Left lobe of liver (tissue), 2 donors: ENCODE measurements at regions not wholly inside any gene's neighbourhood (a gene's known extent, or its start where the extent isn't known, plus 50 kb on each side); places are given as distances from the start of the nearest gene placed in this dataset.
A peak's percentile ranks its signal among the peaks of the same experiment; 100 is the strongest.

Source experiments
- ATAC-seq: fragments of 200-7000 bp; cut with Tn5 transposase; one replicate; pipeline ENCODE4 v1.9.1; 2020; ENCODE audit warnings: mild to moderate bottlenecking, moderate library complexity
- DNase-seq: peaks from one replicate; pipeline ENCODE4 v3.0.0-alpha.2; 2020; ENCODE audit warnings: low spot score
- donor health status: DM: no; HTN: no; CAD: no; lungs with moderate emphysema.
- donor health status: DM: no; HTN: yes; CAD: no.

DNA sequence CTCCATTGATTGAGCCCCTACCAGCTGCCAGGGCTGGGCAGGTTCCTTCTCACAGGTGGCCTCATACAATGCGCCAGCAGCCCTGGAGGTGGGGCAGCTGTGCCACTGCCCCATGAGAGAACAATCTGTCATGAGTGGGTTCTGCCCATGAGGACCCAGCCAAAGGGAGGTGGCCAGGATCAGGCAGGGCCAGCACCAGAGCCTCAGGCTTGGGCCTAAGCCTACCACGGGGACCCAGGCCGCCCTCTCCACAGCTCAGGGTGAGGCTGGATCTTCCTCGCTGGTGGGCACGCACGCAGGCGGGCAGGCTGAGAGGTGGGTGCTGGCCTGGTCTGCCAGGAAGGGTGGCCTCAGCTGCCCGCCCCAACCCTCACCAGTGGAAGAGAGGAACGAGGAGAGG lies 110.7 kb downstream of the KIF26A start:
- ATAC-seq (no peak), DNase-seq (no peak)

DNA sequence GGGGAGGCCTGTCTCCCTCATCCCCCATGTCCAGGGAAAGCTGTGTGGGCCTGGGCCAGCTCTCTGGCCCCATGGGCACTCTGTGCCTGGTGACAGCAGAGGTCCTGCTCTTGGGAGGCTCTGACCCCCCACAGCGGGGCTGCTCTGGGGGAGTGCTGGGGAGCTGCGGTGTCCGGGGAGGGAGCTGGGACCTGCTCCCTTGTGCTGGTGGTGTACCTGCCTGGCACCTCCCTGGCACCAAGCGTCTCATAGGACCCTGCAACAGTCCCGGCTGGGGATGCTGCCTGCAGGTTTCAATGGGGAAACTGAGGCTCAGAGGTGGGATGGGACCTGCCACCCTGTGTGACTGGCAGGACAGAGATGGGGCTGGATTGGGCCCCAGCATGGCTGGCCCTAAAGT lies 111.3 kb downstream of the KIF26A start:
- no peak for ATAC-seq
- DNase-seq = no peak

DNA sequence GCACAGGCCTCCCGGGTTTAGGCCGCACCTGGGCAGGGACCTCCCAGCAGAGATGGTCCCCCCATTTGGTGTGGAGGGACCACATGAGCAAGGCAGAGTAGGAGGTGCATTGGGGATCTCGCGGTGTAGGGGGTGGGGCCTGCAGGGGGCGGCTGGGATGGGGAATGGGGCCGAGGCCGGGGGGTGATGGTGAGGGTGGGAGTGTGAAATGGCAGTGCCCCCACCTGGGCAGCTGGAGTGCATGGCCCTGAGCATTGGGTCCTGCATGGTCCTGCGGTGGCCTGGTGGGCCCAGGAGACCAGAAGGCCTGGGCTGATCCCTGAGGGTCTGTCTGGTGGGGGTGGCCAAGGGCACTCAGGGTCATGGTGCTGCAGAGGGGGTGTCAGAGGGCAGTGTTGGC lies 111.8 kb downstream of the KIF26A start:
- no peak for ATAC-seq
- no peak for DNase-seq

DNA sequence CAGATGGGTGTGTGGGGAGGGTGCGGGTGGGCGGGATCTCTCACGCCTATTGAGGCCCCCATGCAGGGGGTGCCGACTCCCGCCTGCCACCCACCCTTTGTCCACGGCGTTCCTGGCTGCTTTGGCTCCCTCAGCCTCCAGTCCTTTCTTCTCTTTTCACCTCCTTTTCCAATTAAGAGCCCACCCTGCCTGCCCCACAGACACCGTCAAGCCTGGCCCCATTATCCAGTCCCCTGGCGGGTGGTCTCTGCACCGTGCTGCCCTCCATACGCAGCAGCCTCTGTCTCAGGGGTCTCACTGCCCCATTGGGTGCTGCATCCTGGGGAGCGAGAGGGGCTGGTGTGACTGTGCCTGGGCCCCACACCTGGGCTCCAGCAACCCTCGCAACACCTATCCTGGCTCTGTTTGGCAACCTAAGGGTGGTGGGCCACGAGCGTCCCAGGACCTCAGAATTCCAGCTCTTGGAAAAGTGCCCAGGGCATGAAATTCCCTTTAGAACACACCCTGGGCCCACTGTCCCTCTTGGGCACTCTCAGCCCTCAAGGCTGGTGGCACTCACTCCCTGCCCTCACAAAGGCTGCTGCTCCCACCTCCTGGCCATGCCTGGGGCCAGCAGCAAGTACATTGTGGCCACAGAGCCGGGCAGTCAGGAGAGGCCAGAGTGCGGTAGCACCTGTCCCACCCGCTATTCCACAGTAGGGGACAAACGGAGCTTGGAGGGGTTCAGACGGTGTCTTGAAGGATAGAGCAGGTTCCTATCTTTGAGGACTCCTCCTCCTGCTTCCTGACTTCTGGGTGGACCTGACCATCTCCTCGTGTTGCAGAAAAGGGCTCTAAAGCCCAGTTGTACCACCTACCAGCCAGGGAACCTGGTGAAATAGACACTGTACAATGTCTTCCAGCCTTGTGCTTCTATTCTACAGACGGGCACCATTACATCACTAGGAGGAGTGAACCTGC lies 114.1 kb downstream of the KIF26A start:
- ATAC-seq = no peak
- DNase-seq = no peak

- DNase-seq = no peak
- ATAC-seq = no peak
These were observed 114.9 kb downstream of the KIF26A start for GRCh38 chr14:104253223-104253822.

DNA sequence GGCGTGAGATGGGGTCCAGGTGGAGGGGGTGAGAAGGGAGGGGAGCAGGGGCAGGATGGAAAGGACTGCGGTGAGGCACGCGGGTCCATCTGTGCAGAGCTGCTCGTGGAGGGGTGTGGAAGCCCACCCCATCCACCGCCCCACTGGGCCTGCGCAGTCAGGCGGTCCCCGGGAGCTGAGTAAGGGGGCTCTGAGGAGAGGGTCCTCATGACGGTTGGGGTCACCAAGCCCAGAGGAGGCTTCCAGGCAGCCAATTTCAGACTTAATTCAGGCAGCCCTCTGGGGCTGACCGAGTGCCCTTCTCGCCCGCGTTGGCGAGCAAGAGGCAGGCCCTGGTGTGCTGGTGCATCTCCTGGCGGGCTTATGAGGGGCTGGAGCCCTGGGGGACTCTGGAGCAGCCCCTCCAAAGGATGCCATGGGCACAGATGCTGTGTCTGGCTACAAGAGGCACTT lies 115.5 kb downstream of the KIF26A start:
- no peak for DNase-seq
- no peak for ATAC-seq

DNA sequence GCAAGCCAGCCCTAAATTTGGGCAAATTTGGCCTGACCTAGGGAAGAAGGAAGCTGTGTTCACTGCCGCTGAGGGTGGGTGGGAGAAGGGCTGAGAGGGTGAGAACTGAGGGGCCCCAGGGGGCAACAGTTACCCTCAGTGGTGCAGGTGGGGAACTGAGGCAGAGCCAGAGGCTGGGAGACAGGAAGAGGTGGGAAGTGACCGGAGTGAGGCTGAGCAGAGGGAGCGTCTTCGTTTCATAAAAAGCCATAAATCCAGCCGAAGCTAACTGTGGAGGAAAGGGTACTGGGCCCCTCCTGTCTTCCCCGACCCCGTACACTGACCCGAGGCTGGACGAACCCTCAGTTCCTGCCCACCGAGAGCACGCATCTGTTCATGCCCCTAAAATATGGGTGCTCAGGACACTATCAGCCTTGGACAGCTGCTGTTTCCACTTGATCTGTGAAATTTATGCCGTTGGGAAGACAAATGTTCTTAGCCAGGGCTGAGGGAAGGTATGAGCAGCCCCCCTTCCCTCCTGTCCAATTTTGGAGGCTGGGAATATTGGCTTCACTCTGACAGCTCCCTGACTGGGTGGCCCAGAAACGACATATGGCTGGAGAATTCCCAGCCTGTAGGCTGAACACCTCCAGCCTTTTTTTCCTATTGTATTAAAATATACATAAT lies 116.5 kb downstream of the KIF26A start:
- no peak for ATAC-seq
- no peak for DNase-seq

- no peak for ATAC-seq
- no peak for DNase-seq
These were observed 117.6 kb downstream of the KIF26A start for GRCh38 chr14:104256025-104256424.

DNA sequence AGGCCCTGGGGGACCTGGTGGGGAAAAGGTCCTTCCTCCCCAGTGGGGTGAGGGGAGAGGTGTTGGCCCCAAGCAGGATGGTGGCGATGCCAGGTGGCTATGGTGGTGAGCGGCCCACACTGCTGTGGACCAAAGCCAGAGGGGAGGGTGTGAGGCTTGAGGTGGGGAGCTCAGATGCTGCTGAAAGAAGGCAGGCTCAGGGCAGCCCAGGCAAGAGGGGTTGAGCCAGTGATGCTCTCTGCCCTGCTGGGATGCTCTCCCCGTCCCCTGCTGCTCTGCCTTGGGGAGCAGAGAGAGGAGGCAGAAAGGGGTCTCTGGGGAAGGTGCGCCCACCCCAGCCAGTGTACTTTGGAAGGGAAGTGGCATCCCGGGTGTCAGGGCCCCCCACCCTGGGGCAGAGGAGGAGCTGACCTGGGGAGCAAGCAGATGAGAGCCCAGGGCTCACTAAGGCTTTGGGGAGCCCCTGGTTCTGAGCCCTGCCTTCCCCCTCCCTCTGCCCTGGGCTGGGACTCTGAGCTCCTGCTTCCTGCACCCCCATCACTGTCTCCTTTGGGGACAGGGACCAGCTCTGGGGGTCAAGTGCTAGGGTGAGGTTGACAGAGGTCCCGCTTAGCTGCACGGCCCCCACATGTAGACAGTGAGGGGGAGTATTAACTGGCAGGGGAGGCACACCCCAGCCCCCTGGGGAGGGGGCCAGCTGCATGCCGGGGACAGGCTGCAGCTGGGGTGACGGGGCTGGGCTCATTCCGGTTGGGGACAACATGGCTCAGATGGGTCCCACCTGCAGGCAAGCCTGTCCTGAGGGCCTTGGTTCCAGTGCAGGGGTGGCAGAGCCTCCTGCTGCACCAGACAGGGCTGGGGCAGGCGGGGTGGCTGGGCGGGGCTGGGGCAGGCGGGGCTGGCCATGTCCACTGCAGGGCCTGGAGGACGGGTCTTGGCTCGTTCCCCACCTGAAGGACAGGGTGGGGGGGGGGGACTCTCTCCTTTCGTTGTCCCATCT lies 124.4 kb downstream of the KIF26A start:
- ATAC-seq (no peak), DNase-seq (no peak)

DNA sequence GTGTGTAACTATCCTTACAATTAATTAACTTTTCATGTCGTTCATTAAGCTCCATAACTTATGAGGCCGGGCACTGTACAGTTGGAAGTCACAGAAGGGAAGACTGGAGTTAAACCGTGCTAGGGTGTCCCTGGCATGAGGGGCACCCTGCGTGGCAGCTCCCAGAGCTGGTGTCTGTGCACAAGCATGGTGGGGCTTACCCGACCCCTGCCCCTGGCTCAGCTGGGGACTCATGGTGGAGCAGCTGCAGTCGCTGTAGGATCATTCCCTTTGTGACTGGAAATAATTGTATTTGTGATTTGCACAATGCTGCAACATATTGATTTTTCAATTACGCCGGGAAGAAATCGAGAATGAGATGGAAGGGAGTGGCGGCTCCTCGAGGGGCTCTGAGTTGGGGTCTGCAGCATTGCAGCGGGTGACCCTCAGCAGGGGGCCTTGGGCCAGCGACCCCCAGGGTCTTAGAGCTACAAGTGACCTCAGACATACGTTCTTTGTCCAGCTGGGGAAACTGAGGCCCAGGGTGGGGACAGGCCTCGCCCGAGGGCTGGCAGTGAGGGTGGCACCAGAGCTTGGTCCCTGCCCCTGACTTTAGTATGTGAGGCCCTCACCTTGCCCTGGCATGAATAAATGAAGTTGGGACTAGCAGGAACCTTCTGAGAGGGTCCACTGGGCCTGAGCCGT lies 125.4 kb downstream of the KIF26A start:
- no peak for ATAC-seq
- no peak for DNase-seq

DNA sequence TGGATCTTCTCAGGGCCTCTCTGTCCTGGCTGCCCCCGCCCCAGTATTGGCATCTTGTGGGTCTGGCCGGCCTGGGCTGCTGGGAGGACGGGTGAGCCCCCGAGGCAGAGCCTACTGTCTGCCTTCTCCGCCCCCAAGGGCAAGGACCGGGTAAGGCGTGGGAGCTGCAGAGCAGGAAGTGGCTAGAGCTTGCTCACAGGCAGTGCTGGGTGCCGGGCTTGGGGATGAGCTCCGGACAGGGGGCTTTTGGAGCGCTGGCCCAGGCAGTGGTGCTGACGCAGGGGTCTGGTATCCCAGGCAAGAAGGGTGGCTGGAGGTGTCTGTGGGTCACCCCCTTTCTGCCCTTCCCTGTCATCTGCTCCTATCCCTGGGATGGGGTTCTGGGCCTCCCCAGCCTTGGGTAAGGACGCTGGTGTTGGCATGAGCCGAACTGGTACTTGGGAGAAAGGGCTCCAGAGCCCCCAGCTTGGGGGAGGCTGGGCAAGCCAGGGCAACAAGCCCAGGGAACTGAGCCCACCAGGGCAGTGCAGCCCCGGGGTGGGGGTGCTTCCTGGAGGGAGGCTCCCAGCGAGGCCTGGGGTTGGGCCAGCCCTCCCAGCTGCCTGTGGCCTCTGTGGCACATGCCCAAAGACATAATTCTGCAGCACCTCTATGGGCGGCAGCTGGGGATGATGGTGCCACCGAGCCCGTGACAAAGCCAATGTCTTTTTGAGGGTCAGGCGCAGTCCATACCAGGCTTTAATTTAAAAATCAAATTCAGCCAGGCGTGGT lies 126.3 kb downstream of the KIF26A start:
- DNase-seq = no peak
- no peak for ATAC-seq

DNA sequence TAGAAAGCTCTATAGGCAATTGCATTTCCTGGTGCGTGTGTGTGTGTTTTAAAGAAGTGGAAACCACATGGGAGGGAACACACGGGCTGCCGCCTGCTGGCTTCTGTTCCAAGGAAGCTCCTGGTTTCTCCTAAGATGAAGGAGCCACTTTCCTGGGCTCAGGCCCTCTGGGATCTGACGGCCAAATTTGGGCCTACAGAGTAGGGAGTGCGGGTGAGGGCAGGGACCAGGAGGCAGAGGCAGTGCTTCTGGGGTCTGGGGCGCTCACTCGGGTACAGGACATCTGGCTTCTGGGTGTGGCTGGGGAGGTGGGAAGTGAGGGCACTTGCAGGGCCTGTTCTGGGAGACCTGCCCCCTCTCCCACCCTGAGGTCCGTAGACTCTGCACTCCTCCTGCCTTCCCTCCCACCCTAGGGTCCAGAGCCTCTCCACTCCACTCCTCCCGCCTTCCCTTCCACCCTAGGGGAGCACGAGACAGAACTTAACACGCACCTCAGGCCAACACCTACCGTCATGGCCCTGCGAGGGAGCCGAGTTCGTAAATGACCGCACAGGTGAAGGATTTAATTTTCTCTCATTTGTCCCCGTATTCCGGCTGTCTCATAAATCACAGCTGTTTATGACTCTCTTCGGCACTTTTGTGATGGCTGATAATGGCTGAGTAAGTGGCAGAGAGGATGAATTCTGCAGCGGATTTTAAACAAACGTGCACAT lies 127.7 kb downstream of the KIF26A start:
- DNase-seq (no peak), ATAC-seq (no peak)

DNA sequence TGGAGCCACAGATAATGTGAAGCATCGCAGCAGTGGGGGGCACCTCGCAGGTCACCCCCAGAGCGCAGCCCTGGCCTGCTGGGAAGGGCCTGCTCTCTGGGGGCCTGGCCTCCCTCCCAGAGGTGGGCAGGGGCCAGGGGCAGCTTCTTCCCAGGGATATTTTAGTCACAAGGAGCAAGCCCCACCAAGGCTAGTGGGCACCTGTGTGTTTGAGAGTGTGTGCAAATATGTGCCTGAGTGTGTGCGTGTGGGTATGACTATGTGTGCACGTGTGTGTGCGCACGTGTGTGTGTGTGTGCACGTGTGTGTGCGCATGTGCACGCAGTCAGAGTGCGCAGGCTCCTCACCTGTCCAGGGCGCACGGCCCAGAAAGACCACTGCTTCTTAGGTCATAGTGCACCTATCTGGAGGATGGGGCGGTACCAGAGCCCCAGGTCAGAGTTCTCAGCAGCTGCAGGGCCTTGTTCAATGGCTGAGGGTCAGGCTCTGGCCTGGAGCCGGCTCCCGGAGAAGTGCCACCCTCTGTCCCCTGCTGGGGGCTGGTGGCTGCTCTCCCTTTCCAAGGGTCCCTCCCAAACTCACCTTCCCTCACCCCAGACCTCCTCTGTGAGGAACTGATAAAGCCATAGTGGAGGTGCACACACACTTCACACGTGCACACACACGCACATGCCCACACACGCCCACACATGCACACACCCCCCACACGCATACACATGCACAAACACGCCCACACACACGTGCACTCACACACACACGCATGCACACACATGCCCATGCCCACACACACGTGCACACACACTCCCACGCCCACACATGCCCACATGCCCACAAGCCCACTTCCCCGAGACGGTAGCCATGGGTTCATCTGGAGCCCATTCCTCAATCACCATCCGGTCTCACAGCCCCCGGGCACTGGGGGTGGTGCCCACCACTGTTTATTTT lies 128.5 kb downstream of the KIF26A start:
- no peak for DNase-seq
- ATAC-seq = no peak

DNA sequence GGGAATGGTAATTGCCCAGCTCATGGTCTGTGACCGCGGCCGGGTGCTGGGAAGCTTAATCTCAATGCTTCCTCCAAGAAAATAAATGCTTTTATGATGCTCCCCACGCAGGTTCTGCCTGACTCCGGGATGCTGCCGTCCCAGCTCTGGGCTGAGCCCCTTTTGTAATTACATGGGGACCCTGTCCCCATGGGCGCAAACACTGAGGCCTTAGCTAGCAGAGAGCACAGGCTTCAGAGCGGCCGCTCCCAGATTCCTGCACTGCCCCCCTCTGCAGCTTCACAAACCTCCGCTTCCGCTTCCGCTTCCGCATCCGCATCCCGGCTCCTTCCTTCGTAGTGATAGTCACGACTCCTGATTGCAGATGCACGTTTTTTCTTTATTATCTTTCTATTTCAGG lies 129.5 kb downstream of the KIF26A start:
- no peak for DNase-seq
- peak; percentile 21 for ATAC-seq

DNA sequence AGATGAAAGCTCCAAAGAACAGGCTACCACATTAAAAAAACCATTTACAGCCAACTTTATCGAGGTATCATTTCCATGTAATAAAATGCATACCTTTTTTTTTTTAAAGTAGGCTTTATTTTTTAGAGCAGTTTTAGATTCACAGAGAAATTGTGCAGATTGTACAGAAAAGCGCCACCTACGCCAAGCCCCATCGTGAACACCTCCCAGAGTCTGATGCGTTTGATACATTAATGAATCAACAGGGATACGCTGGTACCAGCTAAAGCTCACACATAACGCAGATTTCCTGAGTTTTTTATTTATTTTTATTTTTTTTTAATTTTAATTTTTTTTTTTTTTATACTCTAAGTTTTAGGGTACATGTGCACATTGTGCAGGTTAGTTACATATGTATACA lies 129.9 kb downstream of the KIF26A start:
- no peak for DNase-seq
- ATAC-seq = no peak

GRCh38 chr14:104268725-104269436 lies 130.5 kb downstream of the KIF26A start:
- no peak for DNase-seq

More at GRCh38 chr14:104268725-104269436, 130.5 kb downstream of the KIF26A start:
- no peak for ATAC-seq
